Endothelial cell of umbilical vein (primary cell): ENCODE measurements at regions not wholly inside any gene's neighbourhood (a gene's known extent, or its start where the extent isn't known, plus 50 kb on each side); places are given as distances from the start of the nearest gene placed in this dataset.

Source experiments
- BruUV-seq: library from RNA; stranded (reverse); fragments of 400-500 nt; replicated peaks from 2 replicates; lab custom pipeline; 2021; lab: Mats Ljungman, UMichigan
- CTCF ChIA-PET: fragments of 300-600, 350-600 bp; sonication (Branson Sonifier 250); formaldehyde crosslinking; loops from one replicate; lab custom pipeline; 2021; ENCODE audit warnings: antibody characterized with exemption, inconsistent platforms; lab: Charles Lee
- POLR2A ChIA-PET: fragments of 300-600, 350-600 bp; sonication (Branson Sonifier 250); formaldehyde crosslinking; loops from one replicate; lab custom pipeline; 2021; ENCODE audit warnings: antibody characterized with exemption, inconsistent platforms; lab: Charles Lee
- DNase-seq: peaks from one replicate; pipeline ENCODE4 v3.0.0-alpha.2; 2011; ENCODE audit warnings: low read depth, low spot score
- FAIRE-seq: peaks from 2 replicates; lab custom pipeline; 2011; peaks lifted over from hg19 to GRCh38; lab: Jason Lieb, UNC
- H2AFZ ChIP-seq: 2 replicates; pipeline ENCODE4 v1.6.0; 2012; ENCODE audit warnings: low read depth, low read length, control low read depth, inconsistent platforms
- H3K27ac ChIP-seq: 2 replicates; pipeline ENCODE4 v1.5.1; 2011; ENCODE audit warnings: low read depth, mild to moderate bottlenecking, control low read depth, low read length, moderate library complexity; ENCODE audit not compliant: insufficient read depth
- H3K27me3 ChIP-seq, 2 experiments: 2 replicates each; pipeline versions ENCODE4 v1.6.0 to v1.6.1; 2011; ENCODE audit warnings: low read length in 2 of 2, mixed read lengths in 1 of 2; ENCODE audit not compliant: control insufficient read depth in 2 of 2, insufficient read depth in 2 of 2
- H3K36me3 ChIP-seq, 2 experiments: 2 replicates in 1 of 2; 3 replicates in 1 of 2; pipeline ENCODE4 v1.5.1; 2011; ENCODE audit warnings: low read length in 2 of 2, mild to moderate bottlenecking in 1 of 2, moderate library complexity in 1 of 2; ENCODE audit not compliant: control insufficient read depth in 2 of 2, insufficient read depth in 2 of 2; ENCODE audit errors: extremely low read depth in 1 of 2
- H3K4me1 ChIP-seq: 3 replicates; pipeline ENCODE4 v1.5.1; 2011; ENCODE audit warnings: mild to moderate bottlenecking, low read length; ENCODE audit not compliant: control insufficient read depth, insufficient read depth; ENCODE audit errors: extremely low read depth
- H3K4me2 ChIP-seq: 2 replicates; pipeline ENCODE4 v1.6.1; 2011; ENCODE audit warnings: low read length, control low read depth, mixed read lengths; ENCODE audit not compliant: insufficient read depth
- H3K4me3 ChIP-seq, 3 experiments: fragments of 200-600 bp in 1 of 3; sonication (generic), shearing (Covaris generic) in 1 of 3; replicated peaks in 1 of 3; 2 replicates each; pipeline ENCODE4 v1.5.1; 2011 to 2016; ENCODE audit warnings: control low read depth in 3 of 3, low read length in 3 of 3, mild to moderate bottlenecking in 2 of 3, inconsistent platforms in 1 of 3, low read depth in 1 of 3, moderate library complexity in 1 of 3; ENCODE audit not compliant: insufficient read depth in 1 of 3
- H3K79me2 ChIP-seq: 2 replicates; pipeline ENCODE4 v1.6.0; 2012; ENCODE audit warnings: low read length, inconsistent platforms; ENCODE audit not compliant: control insufficient read depth, insufficient read depth
- H3K9ac ChIP-seq: replicated peaks from 2 replicates; pipeline ENCODE3; 2011; ENCODE audit warnings: low read length, control low read depth; ENCODE audit not compliant: insufficient read depth; ENCODE audit errors: extremely low read depth
- H3K9me1 ChIP-seq: replicated peaks from 3 replicates; pipeline ENCODE4 v1.6.0; 2011; ENCODE audit warnings: mild to moderate bottlenecking, low read length; ENCODE audit not compliant: control insufficient read depth, insufficient read depth; ENCODE audit errors: extremely low read depth
- H3K9me3 ChIP-seq: replicated peaks from 2 replicates; pipeline ENCODE4 v1.5.1; 2012; ENCODE audit warnings: low read length, inconsistent platforms; ENCODE audit not compliant: control insufficient read depth, insufficient read depth
- H4K20me1 ChIP-seq: replicated peaks from 2 replicates; pipeline ENCODE3; 2011; ENCODE audit warnings: mild to moderate bottlenecking, low read length; ENCODE audit not compliant: control insufficient read depth, insufficient read depth; ENCODE audit errors: extremely low read depth
- CTCF ChIP-seq, 2 donors: IDR thresholded peaks; 1 replicate in 1 of 2; 2 replicates in 1 of 2; pipeline ENCODE4 v1.5.1; 2011; ENCODE audit warnings: low read length in 2 of 2, mild to moderate bottlenecking in 2 of 2, moderate library complexity in 2 of 2, control low read depth in 1 of 2, inconsistent platforms in 1 of 2, low read depth in 1 of 2; ENCODE audit not compliant: insufficient read depth in 1 of 2; ENCODE audit errors: extremely low read depth in 1 of 2
- EZH2 ChIP-seq: IDR thresholded peaks from 2 replicates; pipeline ENCODE4 v1.6.1; 2012; ENCODE audit warnings: borderline replicate concordance, low read depth, mild to moderate bottlenecking, moderate library complexity, low read length, inconsistent platforms; ENCODE audit not compliant: severe bottlenecking
- FOS ChIP-seq: IDR thresholded peaks from 2 replicates; pipeline ENCODE4 v1.6.1; 2011; ENCODE audit warnings: mild to moderate bottlenecking, low read length, moderate library complexity, borderline replicate concordance; ENCODE audit not compliant: insufficient read depth
- GATA2 ChIP-seq: IDR thresholded peaks from 2 replicates; pipeline ENCODE4 v1.7.0; 2011; ENCODE audit warnings: low read depth, mild to moderate bottlenecking, moderate library complexity, mixed read lengths, low read length; ENCODE audit not compliant: insufficient read length, insufficient read depth
- JUN ChIP-seq: IDR thresholded peaks from 2 replicates; pipeline ENCODE4 v1.6.1; 2011; ENCODE audit warnings: borderline replicate concordance, low read depth; ENCODE audit not compliant: insufficient read length, insufficient read depth
- MAX ChIP-seq: IDR thresholded peaks from 2 replicates; pipeline ENCODE4 v1.6.1; 2011; ENCODE audit not compliant: insufficient read depth, insufficient read length
- MYC ChIP-seq: IDR thresholded peaks from one replicate; pipeline ENCODE4 v1.6.1; 2011; ENCODE audit warnings: mild to moderate bottlenecking, low read depth, low read length
- POLR2A ChIP-seq: IDR thresholded peaks from 2 replicates; pipeline ENCODE4 v1.6.1; 2012; ENCODE audit warnings: low read depth, mild to moderate bottlenecking, control low read depth, low read length
- POLR2AphosphoS5 ChIP-seq: IDR thresholded peaks from 2 replicates; pipeline ENCODE4 v1.6.1; 2012; ENCODE audit warnings: low read depth, mild to moderate bottlenecking, control low read depth, low read length, moderate library complexity; ENCODE audit not compliant: insufficient read depth
- dilution Hi-C: fragments of 300-500 bp; cut with MboI; formaldehyde crosslinking; loops from one replicate; pipeline ENCODE4 v1.15.0; 2019; ENCODE audit warnings: low sequenced_read_pairs; ENCODE audit not compliant: extremely low pct_ligation_motif_present
- intact Hi-C: fragments of 100-400 bp; cut with micrococcal nuclease; formaldehyde crosslinking; loops from one replicate; pipeline ENCODE4 v1.10.0; 2022

- POLR2A ChIA-PET, result no interaction called here
- intact Hi-C loops, result no loop called here
- no TSS peak for BruUV-seq
- H3K9me3 ChIP-seq, result peaks cover 2% of the 10 kb centered on the region
- no peaks in the 10 kb centered on the region for H4K20me1 ChIP-seq
- FAIRE-seq (no peak), DNase-seq (no peak)
- H3K79me2 ChIP-seq, result no peaks in the 10 kb centered on the region
- H3K27ac ChIP-seq, result no peak overlapping the region
- no peaks in the 10 kb centered on the region for H3K4me1 ChIP-seq
- CTCF ChIA-PET, result no interaction called here
- H3K36me3 ChIP-seq, result no peaks in the 10 kb centered on the region
- no peaks in the 10 kb centered on the region for H3K9me1 ChIP-seq
- H3K9ac ChIP-seq, result no peak overlapping the region
- H2AFZ ChIP-seq, result no peak overlapping the region
- H3K27me3 ChIP-seq, result no peaks in the 10 kb centered on the region
- no peak overlapping the region for H3K4me3 ChIP-seq
- H3K4me2 ChIP-seq, result no peak overlapping the region
- dilution Hi-C loops, result no loop called here
- no peak for TF ChIP-seq JUN
- no peak for TF ChIP-seq POLR2AphosphoS5
- no peak for TF ChIP-seq MYC
- TF ChIP-seq MAX, result no peak
- no peak for TF ChIP-seq EZH2
- TF ChIP-seq GATA2, result no peak
- no peak for TF ChIP-seq POLR2A
- no peak for TF ChIP-seq FOS
- no peak for TF ChIP-seq CTCF (IDR thresholded peaks at IDR 0.05; ENCODE audit: extremely low read depth in 1 of 2, insufficient read depth in 1 of 2, low read depth in 1 of 2, low read length in 2 of 2)
These were observed 237.5 kb downstream of the C6orf118 start for GRCh38 chr6:165071906-165072305.
